Epidermal melanocyte (primary cell): ENCODE measurements at regions not wholly inside any gene's neighbourhood (a gene's known extent, or its start where the extent isn't known, plus 50 kb on each side); places are given as distances from the start of the nearest gene placed in this dataset.
A peak's percentile ranks its signal among the peaks of the same experiment; 100 is the strongest.

Source experiments
- DNase-seq: peaks from one replicate; pipeline ENCODE4 v3.0.0; 2011; ENCODE audit warnings: low spot score; ENCODE audit not compliant: insufficient read length

DNA sequence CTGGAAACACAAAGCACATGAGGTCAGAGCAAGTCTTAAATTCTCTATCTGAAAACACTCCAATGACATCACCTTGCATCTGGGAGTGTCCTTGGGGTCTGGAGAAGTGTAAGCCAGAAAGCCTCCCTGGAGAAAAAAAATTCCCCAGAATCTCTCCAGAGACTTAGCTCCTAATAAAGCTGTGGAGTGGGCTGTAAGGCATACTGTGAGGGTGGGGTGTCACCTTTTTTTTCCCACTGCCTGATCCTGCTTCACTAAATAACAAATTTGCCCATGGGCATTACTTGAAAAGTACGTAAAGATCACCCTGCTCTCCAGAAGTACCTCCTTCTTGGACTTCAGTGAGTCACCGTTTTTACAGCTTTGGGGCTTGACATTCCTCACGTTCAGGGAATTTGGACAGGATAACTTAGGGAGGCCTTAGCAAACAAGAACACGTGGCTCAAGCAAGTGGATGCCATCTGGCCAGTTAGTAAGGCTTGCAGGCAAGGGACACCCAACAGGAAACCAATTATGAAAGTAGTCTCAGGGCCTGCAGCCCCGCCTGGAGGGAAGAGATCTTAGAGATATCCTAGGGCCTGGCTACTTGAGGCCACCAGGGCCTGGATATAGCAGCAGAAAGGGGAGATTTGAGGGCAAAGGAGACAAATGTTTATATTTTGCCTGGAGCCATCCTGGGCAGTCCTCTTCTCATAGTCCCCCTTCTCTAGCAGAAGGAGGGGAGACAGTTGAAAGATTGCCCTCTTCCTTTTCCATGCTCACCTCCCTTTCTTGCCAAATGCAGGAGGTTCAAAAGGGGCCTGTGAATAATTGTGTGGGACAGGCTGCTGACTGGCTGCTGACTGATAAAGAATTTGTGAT lies 60.1 kb upstream of the PLAC1 start:
- DNase-seq: peak; percentile 40

DNA sequence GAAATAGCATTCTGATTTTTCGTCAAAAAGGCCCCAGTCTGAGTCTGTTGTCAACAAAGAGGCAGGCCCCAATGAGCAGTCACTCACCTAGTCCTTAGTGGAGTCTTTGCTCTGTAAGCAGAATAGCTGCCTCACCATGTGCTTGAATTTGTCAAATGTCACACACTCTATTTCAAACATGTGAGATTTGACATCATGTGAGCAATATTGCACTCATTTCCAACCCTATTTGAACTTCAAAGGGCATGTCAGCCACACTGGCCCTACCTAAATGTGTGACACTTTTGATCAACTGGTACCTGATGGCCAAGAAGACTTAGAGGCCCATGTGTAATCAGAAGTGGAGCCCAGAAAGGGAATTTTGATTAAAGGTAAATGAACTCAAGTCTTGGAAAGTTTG lies 59.4 kb upstream of the PLAC1 start:
- DNase-seq: no peak

DNA sequence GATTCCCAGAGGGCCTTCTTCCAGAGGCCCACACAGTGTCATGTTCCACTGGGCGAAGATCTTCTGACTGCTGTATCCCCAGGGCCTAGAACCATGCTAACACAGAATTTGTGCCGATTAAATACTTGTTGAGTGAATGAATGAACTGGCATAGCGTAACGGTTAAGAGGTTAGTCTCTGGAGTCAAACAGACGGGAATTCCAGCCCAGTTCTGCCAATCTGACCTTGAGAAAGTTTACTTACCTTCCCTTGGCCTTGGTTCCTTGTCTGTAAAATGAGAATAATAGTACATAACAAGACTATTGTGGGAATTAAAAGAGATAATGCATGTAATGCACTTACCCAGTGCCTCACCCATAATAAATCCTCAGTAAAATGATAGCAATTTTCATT lies 58.3 kb upstream of the PLAC1 start:
- DNase-seq: no peak

DNA sequence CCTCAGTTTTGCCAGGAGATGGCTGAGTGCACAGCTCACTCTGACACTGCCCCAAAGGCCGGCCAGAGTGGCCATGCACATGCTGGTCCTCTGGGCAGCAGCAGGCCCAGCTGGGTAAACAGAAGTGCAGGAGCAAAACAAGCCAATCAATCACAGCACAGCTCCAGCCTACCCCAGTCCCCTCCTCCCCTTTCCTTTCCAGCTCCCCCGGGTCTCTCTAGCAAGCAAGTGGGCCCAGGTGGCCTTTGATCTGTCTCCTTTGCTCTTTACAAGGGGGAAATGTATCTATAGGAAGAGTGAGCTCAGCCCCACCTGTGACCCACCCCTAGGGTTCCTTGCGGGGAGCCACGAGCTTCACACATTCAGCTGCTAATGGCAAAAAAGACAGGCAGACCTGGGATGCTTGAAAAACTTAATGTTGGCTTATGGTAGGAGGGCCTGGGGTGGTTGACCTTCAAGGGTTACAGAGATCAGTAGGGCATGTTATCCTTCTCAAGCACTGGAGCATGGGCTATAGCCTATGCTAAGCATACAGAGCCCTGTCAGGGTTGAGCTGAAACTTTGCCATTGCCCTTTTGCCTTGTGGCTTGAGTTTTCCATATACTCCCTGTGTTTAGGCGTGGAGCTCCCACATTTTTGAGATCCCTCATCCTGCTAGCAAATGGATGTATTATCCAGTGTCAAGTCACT lies 57.8 kb upstream of the PLAC1 start:
- DNase-seq: no peak

DNA sequence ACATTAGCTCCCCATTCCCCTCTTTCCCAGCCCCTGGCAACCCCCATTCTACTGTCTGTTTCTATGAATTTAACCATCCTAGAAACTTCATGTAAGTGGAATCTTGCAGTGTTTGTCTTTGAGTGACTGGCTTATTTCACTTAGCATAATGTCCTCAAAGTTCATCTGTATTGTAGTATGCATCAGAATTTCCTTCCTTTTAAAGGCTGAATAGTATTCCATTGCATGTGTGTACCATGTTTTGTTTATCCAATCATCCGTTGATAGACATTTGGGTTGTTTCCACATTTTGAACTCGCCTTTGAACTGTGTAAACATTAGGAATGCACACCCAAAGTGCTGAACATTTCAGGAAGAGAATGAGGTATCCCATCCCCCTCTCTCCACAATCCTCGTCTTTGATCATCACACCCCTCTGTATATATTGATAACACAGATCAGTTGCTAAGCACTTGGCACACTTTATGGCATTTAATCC lies 56.4 kb upstream of the PLAC1 start:
- DNase-seq: no peak

DNA sequence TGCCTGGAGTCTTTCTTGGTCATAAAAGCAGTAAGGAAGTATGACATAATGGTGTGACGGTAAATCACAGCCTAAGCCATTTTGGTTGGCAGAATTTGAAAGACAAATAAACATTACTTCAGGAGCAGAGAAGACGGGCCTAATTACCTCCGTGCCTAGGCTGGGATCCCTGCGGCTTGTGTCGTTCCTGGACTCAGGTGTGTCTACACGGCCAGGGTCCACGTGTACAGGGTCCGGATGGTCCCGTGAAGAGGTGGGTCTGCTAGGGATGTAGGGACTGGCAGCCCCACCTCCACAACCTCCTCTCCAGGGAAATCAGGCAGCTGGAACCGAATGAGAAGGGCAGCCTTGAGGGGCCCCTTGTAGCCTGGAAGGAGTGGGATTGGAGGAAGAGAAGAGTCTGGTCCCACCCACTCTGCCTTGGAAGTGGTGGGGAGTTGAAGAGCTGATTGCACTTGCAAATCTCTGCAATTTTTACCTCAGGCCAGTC lies 55.4 kb upstream of the PLAC1 start:
- no peak for DNase-seq

DNA sequence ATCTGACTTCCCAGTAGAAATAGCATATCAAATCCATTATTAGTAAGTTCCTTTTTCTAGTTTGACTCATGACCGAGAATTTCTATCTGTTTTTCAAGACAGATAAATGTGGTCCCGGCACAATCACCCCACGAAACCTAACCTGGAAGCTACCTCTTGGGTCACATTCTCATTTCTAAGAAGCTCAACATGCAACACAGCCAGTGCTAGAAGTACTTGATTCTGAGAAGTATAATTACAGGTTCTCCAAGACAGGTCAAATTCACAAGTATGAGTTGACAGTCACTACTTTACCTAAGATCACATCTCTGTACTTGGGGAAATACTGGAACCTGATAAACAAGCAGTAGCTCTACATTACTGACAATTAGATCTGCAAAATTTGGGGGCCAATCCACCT lies 54.0 kb upstream of the PLAC1 start:
- no peak for DNase-seq

DNA sequence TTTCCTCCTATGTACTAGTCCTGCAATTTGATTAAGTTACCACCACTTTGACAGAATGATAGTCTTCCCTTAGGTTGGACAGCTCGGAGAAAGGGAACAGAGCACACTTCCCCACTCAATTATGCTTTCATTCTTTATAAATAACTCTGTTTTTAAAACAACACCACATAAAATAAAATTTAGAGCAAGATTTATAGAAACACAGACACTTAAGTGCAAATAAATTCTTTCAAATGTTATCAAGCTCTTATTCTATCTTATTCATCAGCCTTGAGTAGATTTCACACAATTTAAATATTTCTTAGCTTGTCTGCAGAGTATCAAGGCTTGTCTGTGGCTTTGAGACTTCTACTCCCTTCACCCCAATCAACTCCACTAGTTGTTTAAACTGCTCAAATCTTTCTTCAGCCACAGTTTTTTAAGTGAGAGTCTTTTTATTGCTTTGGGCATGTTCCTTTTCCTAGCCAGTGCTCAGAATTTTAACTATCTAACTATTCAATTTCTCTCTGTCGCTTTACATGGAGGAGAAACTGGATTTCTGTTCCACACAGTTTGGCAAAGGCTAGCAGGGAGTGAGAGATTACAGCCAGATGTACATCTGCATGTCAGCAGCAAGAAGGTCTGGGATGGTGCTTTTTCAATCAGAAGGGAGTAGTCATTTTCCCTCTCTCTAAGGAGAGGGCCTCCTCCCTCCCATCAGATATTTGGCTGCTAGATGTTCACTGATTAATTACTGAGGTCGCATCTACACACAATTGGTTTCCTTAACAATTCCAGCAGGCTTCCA lies 53.1 kb upstream of the PLAC1 start:
- DNase-seq: no peak
